NCI-H345 (cell line): ENCODE measurements at regions not wholly inside any gene's neighbourhood (a gene's known extent, or its start where the extent isn't known, plus 50 kb on each side); places are given as distances from the start of the nearest gene placed in this dataset.

ENCODE experiments used
- DNase-seq: peaks from one replicate; lab custom pipeline; 2025; lab: John Stamatoyannopoulos, UW

DNA sequence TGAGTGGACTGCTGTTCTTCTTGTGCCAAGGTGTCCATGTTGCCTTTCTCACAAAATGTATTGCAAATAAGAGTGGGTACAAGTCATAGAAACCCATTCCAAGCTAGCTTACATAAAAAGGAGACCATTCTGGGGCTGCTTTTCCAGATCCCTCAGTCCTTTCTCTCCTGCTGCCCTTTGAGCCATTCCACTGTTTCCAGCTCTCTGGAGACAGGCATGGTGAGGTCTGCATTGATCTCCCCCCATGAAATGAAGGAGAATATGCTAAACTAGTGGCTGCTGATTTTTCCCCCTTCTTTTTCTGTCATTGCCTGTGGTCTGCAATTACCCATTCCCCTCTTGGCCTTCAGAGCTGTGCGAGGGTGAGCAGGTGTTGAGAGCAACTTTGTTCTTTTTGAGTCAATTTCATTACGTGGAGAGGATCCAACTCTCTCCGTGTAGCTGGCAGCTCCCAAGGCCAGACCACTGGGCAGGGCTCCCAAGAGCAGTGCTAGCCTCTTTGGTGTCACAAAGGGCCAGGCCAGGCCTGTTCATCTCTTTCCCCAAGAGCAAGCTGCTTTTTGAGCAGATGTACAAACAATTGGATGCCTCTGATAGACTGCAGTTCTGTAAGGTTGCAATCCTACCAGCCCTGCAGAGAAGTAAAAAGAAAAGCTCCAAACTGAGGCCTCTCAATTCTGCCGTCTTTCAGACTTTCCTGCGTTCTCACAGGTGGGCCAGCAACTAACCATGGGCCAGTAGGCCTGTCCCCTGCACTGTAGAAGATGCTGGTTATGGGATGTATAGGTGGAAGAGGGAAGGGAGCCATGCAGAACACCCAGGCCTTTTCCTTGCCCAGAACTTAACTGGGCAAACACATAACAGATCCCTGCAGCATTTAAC, 96.1 kb upstream of the ARMC2 start:
- no peak for DNase-seq

- no peak for DNase-seq
These were observed 95.3 kb upstream of the ARMC2 start for GRCh38 chr6:108752733-108753590.

DNA sequence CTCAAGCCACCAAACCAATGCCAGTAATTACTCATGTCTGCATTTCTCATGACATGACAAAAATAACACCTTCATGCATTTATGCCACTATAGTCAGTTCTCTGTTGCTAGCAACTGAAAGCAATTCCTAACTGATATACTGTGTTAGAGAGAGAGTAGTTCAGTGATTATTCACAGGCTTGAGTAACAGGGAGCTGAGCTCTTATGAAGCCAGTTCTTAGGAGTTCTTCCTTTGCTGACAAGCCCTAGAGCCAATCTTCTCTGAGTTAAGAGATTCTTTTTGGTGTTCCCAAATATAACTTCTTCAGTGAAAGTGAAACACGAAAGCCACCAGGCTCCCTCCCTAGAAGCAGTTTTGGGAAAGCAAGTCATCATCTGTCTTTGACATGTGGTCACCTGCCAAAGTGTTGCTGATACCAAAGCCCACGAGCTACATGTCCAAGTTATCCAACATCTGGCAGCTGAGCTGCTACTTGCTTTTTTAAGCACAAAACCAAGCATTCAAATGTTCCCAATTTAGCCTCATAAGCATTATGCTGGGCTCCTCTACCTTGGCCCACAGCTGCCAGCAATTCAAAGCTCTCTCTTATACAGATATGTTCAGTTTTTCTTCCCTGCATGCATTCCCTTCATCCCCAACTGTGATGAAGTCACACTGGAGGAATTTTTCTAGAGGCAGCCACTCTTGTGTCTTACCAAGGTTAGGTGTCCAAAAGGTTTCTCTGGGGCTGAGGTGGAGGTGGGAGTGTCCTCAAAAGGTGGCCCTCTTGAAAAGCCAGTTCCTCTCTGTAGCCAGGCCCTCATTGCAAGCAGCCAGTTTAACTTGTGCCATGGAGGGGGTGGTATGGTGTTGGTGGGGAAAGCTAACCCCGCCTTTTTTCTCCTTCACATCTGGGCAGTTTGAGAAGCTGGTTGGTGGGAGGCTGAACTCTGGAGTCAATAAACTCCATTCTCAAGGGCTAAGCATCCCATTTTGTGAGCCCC, 92.7 kb upstream of the ARMC2 start:
- DNase-seq, result no peak

DNA sequence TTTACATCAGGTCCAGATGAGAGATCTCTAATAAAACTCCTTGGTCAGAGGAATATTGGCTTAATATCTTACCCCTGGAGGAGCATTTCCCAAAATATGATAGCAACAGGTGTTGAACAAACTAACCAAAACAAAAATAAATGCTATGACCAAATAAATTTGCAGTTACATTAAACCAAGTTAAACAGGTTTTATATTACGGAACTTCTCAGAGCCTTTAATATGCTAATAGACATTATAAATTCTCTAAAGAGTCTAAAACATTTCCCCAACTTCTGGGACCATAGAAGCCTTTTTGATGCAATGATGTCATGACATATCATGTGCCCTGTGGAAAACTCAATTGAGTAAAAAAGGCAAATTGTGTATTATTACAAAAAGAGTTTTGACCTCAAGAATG, 90.9 kb upstream of the ARMC2 start:
- no peak for DNase-seq

DNA sequence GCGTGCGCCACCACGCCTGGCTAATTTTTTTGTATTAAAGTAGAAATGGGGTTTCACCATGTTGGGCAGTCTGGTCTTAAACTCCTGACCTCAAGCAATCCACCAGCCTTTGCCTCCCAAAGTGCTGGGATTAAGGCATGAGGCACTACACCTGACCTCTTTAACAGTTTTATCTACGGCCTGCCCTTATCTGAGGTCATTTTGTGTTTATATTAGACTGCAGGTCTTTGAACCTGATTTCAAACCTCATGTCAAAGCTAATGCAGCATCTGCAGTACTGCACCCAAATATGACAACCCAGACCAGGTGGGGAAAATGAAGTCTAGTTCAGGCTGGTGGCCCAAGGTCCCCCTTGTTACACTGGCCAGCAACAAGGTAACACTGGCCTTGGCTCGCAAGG, 89.3 kb upstream of the ARMC2 start:
- DNase-seq, result no peak

- no peak for DNase-seq
These were observed 87.8 kb upstream of the ARMC2 start for GRCh38 chr6:108760126-108761050.

DNA sequence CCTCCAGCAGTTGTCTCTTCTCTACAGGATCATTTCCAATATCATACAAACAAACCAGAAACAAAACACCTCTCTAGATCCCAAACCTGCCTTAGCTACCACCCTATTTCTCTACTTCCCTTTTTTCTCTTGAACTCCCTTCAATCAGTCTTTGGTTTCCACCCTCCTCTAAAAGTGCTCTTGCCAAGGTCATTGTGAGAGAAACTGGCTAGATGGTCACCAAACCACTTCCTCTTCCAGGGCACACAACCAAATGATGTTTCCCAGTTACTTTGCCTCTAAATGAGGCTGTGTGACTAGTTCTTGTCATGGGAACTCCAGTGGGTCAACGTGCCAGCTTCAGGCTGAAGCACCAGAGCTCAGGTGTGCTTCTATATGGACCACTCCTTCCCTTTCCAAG, 85.8 kb upstream of the ARMC2 start:
- no peak for DNase-seq

GRCh38 chr6:108763931-108764579, 84.2 kb upstream of the ARMC2 start:
- no peak for DNase-seq

GRCh38 chr6:108764580-108764950, 83.7 kb upstream of the ARMC2 start:
- DNase-seq, result no peak

GRCh38 chr6:108765495-108765894, 82.7 kb upstream of the ARMC2 start:
- DNase-seq, result no peak

GRCh38 chr6:108766419-108766818, 81.8 kb upstream of the ARMC2 start:
- DNase-seq, result no peak

DNA sequence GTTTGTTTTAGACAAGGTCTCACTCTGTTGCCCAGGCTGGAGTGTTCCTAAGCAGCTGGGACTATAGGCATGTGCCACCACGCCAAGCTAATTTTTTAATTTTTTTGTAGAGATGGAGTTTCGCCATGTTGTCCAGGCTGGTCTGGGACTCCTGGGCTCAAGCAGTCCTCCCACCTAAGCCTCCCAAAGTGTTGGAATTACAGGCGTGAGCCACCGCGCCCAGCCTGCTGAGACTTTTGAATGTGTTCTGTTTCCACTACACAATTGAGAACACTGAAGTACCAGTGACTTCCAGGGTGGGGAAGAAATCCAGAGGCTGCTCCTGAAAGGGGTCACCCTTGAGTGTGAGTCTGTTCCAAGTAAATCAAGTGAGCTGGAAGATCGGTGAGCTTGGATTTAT, 81.3 kb upstream of the ARMC2 start:
- DNase-seq, result no peak

DNA sequence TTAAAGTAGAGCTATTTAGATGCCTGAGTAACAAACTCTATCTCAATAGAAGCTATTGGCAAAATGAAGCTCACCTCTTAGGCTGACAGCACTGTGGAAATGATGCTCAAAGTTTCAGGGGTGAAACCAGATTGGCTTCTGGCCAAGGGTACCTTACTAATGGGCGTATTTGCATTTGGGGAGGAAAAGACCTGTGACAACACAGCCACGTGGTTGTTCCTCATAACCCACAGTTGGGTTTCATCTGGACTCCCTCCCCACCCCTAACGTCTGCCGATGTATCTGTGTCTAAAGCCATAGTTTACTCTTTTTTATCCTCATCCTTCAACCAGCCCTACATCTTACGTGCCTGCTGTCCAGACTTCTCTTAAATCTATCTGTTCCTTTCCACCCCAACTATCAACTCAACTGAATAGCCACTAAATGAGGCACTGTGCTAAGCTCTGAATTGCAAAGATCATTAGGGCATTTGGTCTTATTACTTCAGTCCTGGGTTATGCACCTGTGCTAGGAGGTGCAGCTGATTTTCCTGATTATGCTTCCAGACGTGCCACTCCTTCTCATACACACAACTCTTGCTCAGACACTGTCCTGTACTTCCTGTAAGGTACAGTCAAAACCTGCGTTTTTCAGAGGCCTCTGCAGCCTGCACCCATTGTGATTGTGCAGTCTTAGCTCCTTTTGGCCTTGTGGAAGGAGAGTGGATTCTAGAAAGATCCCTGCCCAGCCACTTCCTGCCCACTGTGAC, 80.6 kb upstream of the ARMC2 start:
- DNase-seq, result no peak

DNA sequence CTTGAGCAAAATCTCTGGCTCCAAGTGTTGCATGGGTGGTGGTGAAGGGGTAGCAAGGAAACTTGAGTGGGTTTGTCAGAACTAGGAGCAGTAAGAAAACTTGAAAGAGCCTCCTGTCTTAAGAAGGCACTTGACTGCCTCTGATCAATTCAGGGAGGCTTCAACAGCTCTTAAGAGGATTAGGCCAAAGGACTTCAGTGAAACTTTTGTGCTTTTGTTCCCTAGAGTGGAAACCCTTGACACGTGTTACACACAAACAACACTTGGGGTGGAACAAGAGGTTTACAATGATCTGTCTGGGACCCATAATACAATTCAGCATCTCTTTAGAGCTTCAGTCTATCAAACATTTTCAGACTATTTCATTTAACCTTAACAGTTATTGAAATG, 80.1 kb upstream of the ARMC2 start:
- no peak for DNase-seq

- no peak for DNase-seq
These were observed 79.3 kb upstream of the ARMC2 start for GRCh38 chr6:108768792-108769524.

DNA sequence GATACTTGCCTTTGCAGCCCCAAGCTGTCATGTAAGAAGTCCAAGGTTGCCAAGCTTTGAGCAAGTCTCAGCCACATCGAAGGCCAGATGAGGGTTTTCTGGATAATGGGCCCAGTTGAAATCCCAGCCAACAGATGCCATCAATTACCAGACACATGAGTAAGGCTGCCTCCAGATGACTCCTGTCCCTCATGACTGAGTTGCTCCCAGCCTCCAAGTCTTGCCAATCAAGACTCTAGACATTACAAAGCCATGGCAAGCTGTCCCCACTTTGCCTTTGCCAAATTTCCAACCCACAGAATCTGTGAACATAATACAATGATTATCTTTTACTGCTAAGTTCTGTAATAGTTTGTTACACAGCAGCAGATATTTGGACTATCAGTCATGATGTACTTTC, 76.8 kb upstream of the ARMC2 start:
- no peak for DNase-seq

DNA sequence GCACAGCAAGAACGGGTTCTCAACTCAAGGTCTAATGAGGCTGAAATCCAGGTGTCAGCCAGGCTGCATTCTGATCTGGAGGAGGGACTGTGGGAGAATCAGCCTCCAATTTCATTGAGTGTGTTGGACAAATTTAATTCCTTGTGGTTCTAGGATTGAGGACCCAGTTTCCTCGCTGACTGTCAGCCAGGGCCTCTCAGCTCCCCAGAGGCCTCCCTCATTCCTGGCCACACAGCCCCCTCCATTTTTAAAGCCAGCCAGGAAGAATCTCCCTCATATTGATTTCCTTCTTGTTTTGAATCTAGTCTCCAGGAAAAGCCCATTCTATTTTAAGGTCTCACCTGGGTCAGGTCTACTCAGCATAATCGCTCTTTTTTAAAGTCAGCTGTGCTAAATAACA, 73.7 kb upstream of the ARMC2 start:
- DNase-seq, result no peak

DNA sequence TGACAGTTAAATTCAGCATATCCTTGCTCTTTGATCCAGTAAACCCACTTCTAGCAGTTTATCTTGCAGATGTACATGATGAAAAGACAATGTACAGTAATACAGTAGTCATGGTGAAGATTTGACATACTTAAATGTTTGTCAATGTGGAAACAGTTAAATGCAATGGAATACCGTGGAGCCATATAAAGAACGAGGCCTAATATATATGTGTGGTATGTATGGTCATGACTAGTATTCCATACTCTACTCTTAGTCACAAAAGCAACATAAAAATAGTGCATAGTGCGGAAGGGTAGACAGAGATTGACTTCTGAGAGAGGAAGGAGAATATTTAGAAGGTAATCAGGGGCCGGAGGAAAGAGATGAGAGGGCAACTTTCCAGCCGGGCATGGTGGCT, 70.7 kb upstream of the ARMC2 start:
- DNase-seq, result no peak
